Ovary (tissue), 7 donors: ENCODE measurements at regions not wholly inside any gene's neighbourhood (a gene's known extent, or its start where the extent isn't known, plus 50 kb on each side); places are given as distances from the start of the nearest gene placed in this dataset.

Source experiments
- DNase-seq, 5 donors: peaks; one replicate each; pipeline ENCODE4 v3.0.0-alpha.2; 2019 to 2020
- H3K27ac ChIP-seq, 2 donors: fragments of 200-600 bp; one replicate each; pipeline versions ENCODE4 v1.5.1 to v1.8.0; 2019 to 2022
- H3K27me3 ChIP-seq: fragments of 200-600 bp; one replicate; pipeline ENCODE4 v1.8.0; 2022
- H3K36me3 ChIP-seq: fragments of 200-600 bp; sonication (generic); one replicate; pipeline ENCODE4 v1.5.1; 2019
- H3K4me1 ChIP-seq: one replicate; pipeline ENCODE4 v1.8.1; 2013; ENCODE audit warnings: mild to moderate bottlenecking, moderate library complexity; ENCODE audit not compliant: insufficient read depth
- H3K4me3 ChIP-seq: fragments of 200-600 bp; sonication (generic); one replicate; pipeline ENCODE4 v1.5.1; 2017
- H3K9me3 ChIP-seq, 2 donors: fragments of 200-600 bp in 1 of 2; sonication (generic) in 1 of 2; one replicate each; pipeline versions ENCODE4 v1.5.1 to v1.8.1; 2013 to 2019; ENCODE audit warnings: mild to moderate bottlenecking in 1 of 2, moderate library complexity in 1 of 2
- EP300 ChIP-seq: sonication (generic); formaldehyde crosslinking; IDR thresholded peaks from one replicate; pipeline ENCODE4 v1.6.1; 2017; ENCODE audit warnings: antibody characterized with exemption
- POLR2A ChIP-seq: fragments of 450-650 bp; IDR thresholded peaks from one replicate; pipeline ENCODE4 v1.6.1; 2017; ENCODE audit warnings: antibody characterized with exemption, mild to moderate bottlenecking, moderate library complexity
- WGBS, 3 donors: extraction: QIAGEN DNeasy Blood & Tissue Kit in 1 of 3; methylation state at CpG; one replicate each; pipeline versions ENCODE4 v1.1.5 to v1.1.7; 2013 to 2017; 5-methylcytosine and 5-hydroxymethylcytosine counted together
- intact Hi-C, 4 donors: fragments of 100-400 bp; cut with DNase I; formaldehyde crosslinking; loops; one replicate each; pipeline versions ENCODE4 v1.11.0 to v1.15.1; 2022 to 2023
- TF ChIP-seq, protein P1 (sequence below), 3 donors: fragments of 450-650 bp in 2 of 3; fragments of 200-600 bp in 1 of 3; IDR thresholded peaks; one replicate each; pipeline versions ENCODE4 v1.5.1 to v1.8.0; 2016 to 2022; ENCODE audit warnings: antibody characterized with exemption in 3 of 3, mild to moderate bottlenecking in 1 of 3
- donor health status: DM: no; HTN: no; CAD: no; lungs with moderate emphysema.
- donor health status: DM: no; HTN: no; CAD: no.
- donor health status: Bipolar disorder and iron deficiency.
- donor health status: DM: no; HTN: no; CAD: no.
- donor health status: DM: yes; HTN: yes; CAD: no.

DNA sequence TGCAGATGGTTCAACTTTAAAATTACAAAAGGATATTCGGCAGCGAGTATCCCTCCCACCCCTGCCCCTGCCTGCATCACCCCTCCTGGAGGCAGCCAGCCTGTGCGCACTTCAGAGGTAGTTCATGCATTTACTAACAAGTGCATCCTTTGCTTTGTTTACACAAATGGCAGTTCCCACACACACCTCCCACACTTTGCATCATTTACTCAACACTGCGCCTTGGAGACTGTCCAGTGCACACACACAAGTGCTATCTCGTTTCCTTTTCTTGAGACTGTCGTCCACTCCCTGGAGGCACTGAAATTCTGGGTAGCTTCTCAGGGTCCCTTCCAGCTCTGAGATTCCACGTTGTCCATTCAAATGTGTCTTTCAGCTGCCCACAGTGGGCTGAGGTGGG lies 53.1 kb upstream of the VSX1 start:
- intact Hi-C loops, result no loop called here
- no peak for TF ChIP-seq EP300
- TF ChIP-seq, protein P1, sequence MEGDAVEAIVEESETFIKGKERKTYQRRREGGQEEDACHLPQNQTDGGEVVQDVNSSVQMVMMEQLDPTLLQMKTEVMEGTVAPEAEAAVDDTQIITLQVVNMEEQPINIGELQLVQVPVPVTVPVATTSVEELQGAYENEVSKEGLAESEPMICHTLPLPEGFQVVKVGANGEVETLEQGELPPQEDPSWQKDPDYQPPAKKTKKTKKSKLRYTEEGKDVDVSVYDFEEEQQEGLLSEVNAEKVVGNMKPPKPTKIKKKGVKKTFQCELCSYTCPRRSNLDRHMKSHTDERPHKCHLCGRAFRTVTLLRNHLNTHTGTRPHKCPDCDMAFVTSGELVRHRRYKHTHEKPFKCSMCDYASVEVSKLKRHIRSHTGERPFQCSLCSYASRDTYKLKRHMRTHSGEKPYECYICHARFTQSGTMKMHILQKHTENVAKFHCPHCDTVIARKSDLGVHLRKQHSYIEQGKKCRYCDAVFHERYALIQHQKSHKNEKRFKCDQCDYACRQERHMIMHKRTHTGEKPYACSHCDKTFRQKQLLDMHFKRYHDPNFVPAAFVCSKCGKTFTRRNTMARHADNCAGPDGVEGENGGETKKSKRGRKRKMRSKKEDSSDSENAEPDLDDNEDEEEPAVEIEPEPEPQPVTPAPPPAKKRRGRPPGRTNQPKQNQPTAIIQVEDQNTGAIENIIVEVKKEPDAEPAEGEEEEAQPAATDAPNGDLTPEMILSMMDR (IDR thresholded peaks at IDR 0.05), result no peak
- no peak for TF ChIP-seq POLR2A
- WGBS, 3 donors, result 63 to 84% (median 65%) methylated on average over 7 of the region's 7 CpGs
- no peak overlapping the region for H3K27ac ChIP-seq
- H3K27me3 ChIP-seq, result no peaks in the 10 kb centered on the region
- H3K9me3 ChIP-seq, result no peaks in the 10 kb centered on the region
- no peak for DNase-seq
- no peaks in the 10 kb centered on the region for H3K36me3 ChIP-seq
- H3K4me3 ChIP-seq, result no peak overlapping the region
- no peaks in the 10 kb centered on the region for H3K4me1 ChIP-seq

GRCh38 chr20:25136056-25136455 lies 54.1 kb upstream of the VSX1 start:
- WGBS, 3 donors, result 27 to 58% (median 55%) methylated on average over 1 of the region's 1 CpG
- no peak for DNase-seq
- H3K4me1 ChIP-seq, result no peaks in the 10 kb centered on the region
- H3K4me3 ChIP-seq, result no peak overlapping the region
- no peak overlapping the region for H3K27ac ChIP-seq
- H3K27me3 ChIP-seq, result no peaks in the 10 kb centered on the region
- H3K36me3 ChIP-seq, result no peaks in the 10 kb centered on the region
- no peaks in the 10 kb centered on the region for H3K9me3 ChIP-seq
- TF ChIP-seq, protein P1 (IDR thresholded peaks at IDR 0.05), result no peak
- TF ChIP-seq EP300 (no peak), POLR2A (no peak)
- intact Hi-C loops, result no loop called here

DNA sequence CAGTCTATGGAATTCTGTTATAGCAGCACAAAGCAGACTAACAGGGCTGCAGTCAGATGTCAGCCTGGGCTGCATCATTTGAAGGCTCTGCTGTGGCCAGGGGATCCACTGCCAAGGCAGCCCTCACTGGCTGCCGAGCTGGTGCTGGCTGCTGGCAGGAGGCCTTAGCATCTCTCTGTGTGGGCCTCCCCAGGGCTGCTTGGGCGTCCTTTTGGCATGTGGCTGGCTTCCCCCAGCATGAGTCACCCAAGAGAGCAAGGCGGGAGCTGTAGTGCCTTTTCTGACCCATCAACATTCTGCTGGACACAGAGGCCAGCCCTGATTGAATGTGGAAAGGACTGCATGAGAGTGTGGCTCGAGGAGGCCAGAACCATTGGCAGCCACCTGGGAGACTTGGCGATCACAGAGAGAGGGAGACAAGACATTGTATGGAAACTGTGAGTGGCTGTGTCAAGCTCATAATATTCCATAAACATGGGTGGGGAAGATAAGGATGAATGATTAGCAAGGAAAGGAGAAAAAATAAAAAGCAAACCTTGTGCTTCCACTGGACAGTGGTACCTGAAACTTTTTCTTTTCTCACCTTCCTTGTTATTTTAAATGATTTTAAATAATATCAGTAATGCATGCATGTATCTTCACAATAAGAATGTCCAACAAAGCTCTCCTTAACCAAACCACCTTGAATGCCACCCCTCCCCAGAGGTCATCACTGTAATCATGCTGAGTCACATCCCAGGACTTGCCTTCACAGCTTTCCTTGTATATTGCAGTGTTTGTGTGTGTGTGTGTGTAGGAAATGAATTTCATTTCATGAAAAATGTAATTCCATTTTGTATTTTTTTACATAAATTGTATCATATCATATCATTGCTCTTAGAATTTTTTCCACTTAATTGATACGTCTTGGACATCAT lies 55.0 kb upstream of the VSX1 start:
- Histone ChIP-seq H3K4me1 (no peaks in the 10 kb centered on the region), H3K9me3 (no peaks in the 10 kb centered on the region), H3K27ac (no peak overlapping the region), H3K36me3 (no peaks in the 10 kb centered on the region), H3K27me3 (no peaks in the 10 kb centered on the region), H3K4me3 (no peak overlapping the region)
- 29 to 38% (median 30%) methylated on average over 6 of the region's 6 CpGs for WGBS, 3 donors
- DNase-seq, result peak in 4 of 5 donors; percentile 38 to 54 (median 44)
- intact Hi-C loops, result no loop called here
- TF ChIP-seq POLR2A (no peak), EP300 (no peak)
- TF ChIP-seq, protein P1 (IDR thresholded peaks at IDR 0.05), result no peak

DNA sequence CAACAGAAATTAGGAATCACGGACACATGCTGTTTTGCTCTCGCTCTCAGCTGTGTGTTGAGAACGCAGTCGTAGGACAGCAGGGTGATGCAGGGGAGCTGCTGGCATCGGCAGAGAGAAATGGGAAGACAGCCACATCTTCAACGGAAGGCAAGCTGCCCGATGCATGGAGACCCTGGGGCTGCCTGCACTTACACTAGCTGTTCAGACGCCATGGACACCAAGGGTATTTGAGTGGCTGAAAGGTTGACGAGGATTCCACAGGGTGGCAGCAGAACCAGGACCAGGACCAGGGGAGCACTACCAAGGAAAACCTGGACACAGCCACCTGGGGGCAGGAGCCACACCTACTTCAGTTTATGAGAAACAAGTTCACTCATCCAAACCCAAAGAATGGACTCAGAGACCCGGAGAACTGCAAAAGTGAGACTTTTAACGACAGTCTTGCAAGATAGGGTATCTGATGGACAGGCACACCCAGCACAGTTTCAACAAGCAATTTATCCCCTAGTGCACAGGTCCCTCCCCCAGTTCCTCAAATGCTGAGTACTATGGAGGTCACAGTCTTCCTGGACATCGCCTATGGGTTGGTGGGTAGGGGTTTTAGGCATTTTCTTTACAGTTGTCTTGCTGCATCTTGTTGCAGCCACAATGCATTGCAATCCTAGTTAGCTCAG lies 56.3 kb upstream of the ENTPD6 start:
- H3K4me1 ChIP-seq, result no peaks in the 10 kb centered on the region
- no peaks in the 10 kb centered on the region for H3K9me3 ChIP-seq
- WGBS, 3 donors, result 41 to 71% (median 62%) methylated on average over 12 of the region's 12 CpGs
- no peak overlapping the region for H3K4me3 ChIP-seq
- DNase-seq, result no peak
- H3K36me3 ChIP-seq, result no peaks in the 10 kb centered on the region
- no peak for TF ChIP-seq POLR2A
- TF ChIP-seq, protein P1 (IDR thresholded peaks at IDR 0.05), result no peak
- no peak for TF ChIP-seq EP300
- H3K27me3 ChIP-seq, result no peaks in the 10 kb centered on the region
- no peak overlapping the region for H3K27ac ChIP-seq
- intact Hi-C loops, result no loop called here
